MM.1S (cell line): ENCODE measurements at regions not wholly inside any gene's neighbourhood (a gene's known extent, or its start where the extent isn't known, plus 50 kb on each side); places are given as distances from the start of the nearest gene placed in this dataset.
"Not testable (repeated sequence)": the region's sequence is repeated elsewhere in the genome, so short reads cannot be mapped to it uniquely, and the experiment has no call there.

Experiments
- DNase-seq: peaks from one replicate; pipeline ENCODE4 v3.0.0-alpha.2; 2015
- H2AFZ ChIP-seq: fragments of 300-600 bp; sonication (generic); 2 replicates; pipeline ENCODE4 v1.6.0; 2016; ENCODE audit warnings: antibody characterized with exemption, low read length
- H3F3A ChIP-seq: fragments of 300-600 bp; sonication (generic); 2 replicates; pipeline ENCODE4 v1.6.1; 2016; ENCODE audit warnings: mild to moderate bottlenecking, antibody characterized with exemption, low read length, moderate library complexity, mixed read lengths; ENCODE audit not compliant: insufficient read depth
- H3K27ac ChIP-seq: fragments of 300-600 bp; sonication (generic); 2 replicates; pipeline ENCODE4 v1.5.1; 2016; ENCODE audit warnings: mild to moderate bottlenecking, low read length
- H3K27me3 ChIP-seq: fragments of 300-600 bp; sonication (generic); replicated peaks from 2 replicates; pipeline ENCODE4 v1.6.0; 2016; ENCODE audit warnings: low read length; ENCODE audit not compliant: insufficient read depth
- H3K36me3 ChIP-seq: fragments of 300-600 bp; sonication (generic); replicated peaks from 2 replicates; pipeline ENCODE4 v1.6.1; 2016; ENCODE audit warnings: mild to moderate bottlenecking, low read length, mixed read lengths; ENCODE audit not compliant: insufficient read depth
- H3K4me1 ChIP-seq: fragments of 300-600 bp; sonication (generic); 2 replicates; pipeline ENCODE4 v1.6.1; 2016; ENCODE audit warnings: low read length, mixed read lengths
- H3K4me2 ChIP-seq: fragments of 300-600 bp; sonication (generic); 2 replicates; pipeline ENCODE4 v1.6.0; 2016; ENCODE audit warnings: low read depth, low read length
- H3K4me3 ChIP-seq: fragments of 300-600 bp; sonication (generic); 2 replicates; pipeline ENCODE4 v1.5.1; 2016; ENCODE audit warnings: low read length, mixed read lengths
- H3K79me2 ChIP-seq: fragments of 300-600 bp; sonication (generic); 2 replicates; pipeline ENCODE4 v1.6.1; 2016; ENCODE audit warnings: mixed run types, low read length, mixed read lengths
- H3K9ac ChIP-seq: fragments of 300-600 bp; sonication (generic); 2 replicates; pipeline ENCODE4 v1.6.1; 2016; ENCODE audit warnings: low read length, mixed read lengths
- H3K9me2 ChIP-seq: fragments of 300-600 bp; sonication (generic); replicated peaks from 2 replicates; pipeline ENCODE4 v1.6.1; 2016; ENCODE audit warnings: mild to moderate bottlenecking, low read length, mixed read lengths; ENCODE audit not compliant: insufficient read depth
- H3K9me3 ChIP-seq: fragments of 300-600 bp; sonication (generic); replicated peaks from 2 replicates; pipeline ENCODE4 v1.6.1; 2016; ENCODE audit warnings: mild to moderate bottlenecking, low read length, mixed read lengths; ENCODE audit not compliant: insufficient read depth
- H4K20me1 ChIP-seq: fragments of 300-600 bp; sonication (generic); 2 replicates; pipeline ENCODE4 v1.6.1; 2016; ENCODE audit warnings: mild to moderate bottlenecking, low read length, moderate library complexity, mixed read lengths; ENCODE audit not compliant: insufficient read depth
- EZH2 ChIP-seq: fragments of 300-600 bp; sonication (generic); optimal IDR thresholded peaks from 2 replicates; pipeline ENCODE3; 2017; ENCODE audit warnings: low read depth, mild to moderate bottlenecking, antibody characterized with exemption, low read length, mixed read lengths
- EZH2phosphoT487 ChIP-seq: fragments of 300-600 bp; sonication (generic); IDR thresholded peaks from 2 replicates; pipeline ENCODE4 v1.6.1; 2018; ENCODE audit warnings: antibody characterized with exemption, low read length
- TF ChIP-seq, protein P1 (sequence below): fragments of 300-600 bp; sonication (generic); IDR thresholded peaks from 2 replicates; pipeline ENCODE4 v1.5.1; 2016; ENCODE audit warnings: antibody characterized with exemption, low read length, mixed read lengths

DNA sequence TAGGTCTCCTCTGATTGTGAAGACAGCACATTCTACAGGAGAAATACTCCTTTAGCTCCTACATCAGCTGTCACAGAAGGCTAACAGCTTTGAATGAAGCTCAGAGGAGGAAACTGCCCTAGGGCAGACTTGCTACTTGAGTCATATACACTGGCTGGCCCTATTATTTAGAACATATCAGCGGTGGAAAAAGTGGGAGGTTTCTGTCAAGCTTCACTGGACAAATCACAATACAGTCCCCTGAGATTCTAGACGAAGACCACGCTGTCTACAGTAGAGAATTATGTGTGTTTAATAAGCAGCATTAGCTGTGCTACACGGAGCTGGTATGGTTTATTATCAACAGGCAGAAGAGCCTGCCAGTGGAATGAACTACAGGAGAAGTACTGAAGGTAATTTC is 230.9 kb upstream of the FSIP2 start:
- H3K9me3 ChIP-seq = no peaks in the 10 kb centered on the region
- H3K9ac ChIP-seq = no peak overlapping the region
- no peaks in the 10 kb centered on the region for H3K9me2 ChIP-seq
- TF ChIP-seq, protein P1, sequence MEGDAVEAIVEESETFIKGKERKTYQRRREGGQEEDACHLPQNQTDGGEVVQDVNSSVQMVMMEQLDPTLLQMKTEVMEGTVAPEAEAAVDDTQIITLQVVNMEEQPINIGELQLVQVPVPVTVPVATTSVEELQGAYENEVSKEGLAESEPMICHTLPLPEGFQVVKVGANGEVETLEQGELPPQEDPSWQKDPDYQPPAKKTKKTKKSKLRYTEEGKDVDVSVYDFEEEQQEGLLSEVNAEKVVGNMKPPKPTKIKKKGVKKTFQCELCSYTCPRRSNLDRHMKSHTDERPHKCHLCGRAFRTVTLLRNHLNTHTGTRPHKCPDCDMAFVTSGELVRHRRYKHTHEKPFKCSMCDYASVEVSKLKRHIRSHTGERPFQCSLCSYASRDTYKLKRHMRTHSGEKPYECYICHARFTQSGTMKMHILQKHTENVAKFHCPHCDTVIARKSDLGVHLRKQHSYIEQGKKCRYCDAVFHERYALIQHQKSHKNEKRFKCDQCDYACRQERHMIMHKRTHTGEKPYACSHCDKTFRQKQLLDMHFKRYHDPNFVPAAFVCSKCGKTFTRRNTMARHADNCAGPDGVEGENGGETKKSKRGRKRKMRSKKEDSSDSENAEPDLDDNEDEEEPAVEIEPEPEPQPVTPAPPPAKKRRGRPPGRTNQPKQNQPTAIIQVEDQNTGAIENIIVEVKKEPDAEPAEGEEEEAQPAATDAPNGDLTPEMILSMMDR = no peak
- TF ChIP-seq EZH2 (no peak), EZH2phosphoT487 (no peak)
- no peaks in the 10 kb centered on the region for H4K20me1 ChIP-seq
- no peaks in the 10 kb centered on the region for H3K36me3 ChIP-seq
- H3K27ac ChIP-seq = no peak overlapping the region
- no peak overlapping the region for H3K4me2 ChIP-seq
- DNase-seq = no peak
- H3K79me2 ChIP-seq = no peaks in the 10 kb centered on the region
- H3F3A ChIP-seq = no peaks in the 10 kb centered on the region
- H3K4me1 ChIP-seq = no peaks in the 10 kb centered on the region
- peak overlapping the region; percentile 23; the same call in 1 of the 2 replicates for H2AFZ ChIP-seq
- H3K27me3 ChIP-seq = no peaks in the 10 kb centered on the region
- no peak overlapping the region for H3K4me3 ChIP-seq

DNA sequence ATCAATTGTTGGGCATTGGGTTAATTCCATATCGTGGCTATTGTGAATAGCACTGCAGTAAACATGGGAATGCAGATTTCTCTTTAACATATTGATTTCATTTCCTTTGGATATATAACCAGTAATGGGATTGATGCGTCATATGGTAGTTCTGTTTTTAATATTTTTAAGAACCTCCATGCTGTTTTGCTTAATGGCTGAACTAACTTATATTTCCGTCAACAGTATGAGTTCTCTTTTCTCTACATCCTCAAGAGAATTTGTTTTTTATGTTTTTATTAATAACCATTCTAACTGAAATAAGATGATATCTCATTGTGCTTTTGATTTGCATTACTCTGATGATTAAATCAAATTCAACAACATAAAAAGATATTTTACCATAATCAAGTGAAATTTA is 228.5 kb upstream of the FSIP2 start:
- DNase-seq = no peak
- H3K4me1 ChIP-seq = no peaks in the 10 kb centered on the region
- H3K79me2 ChIP-seq = no peaks in the 10 kb centered on the region
- TF ChIP-seq, protein P1 = no peak
- TF ChIP-seq EZH2phosphoT487 = no peak
- H3K36me3 ChIP-seq = no peaks in the 10 kb centered on the region
- H4K20me1 ChIP-seq = no peaks in the 10 kb centered on the region
- no peak overlapping the region for H3K4me2 ChIP-seq
- no peak overlapping the region for H3K27ac ChIP-seq
- H3F3A ChIP-seq = no peaks in the 10 kb centered on the region
- H3K4me3 ChIP-seq = no peak overlapping the region
- no peaks in the 10 kb centered on the region for H3K27me3 ChIP-seq
- H2AFZ ChIP-seq = no peak overlapping the region
- H3K9me3 ChIP-seq = no peaks in the 10 kb centered on the region
- no peaks in the 10 kb centered on the region for H3K9me2 ChIP-seq
- H3K9ac ChIP-seq = no peak overlapping the region

DNA sequence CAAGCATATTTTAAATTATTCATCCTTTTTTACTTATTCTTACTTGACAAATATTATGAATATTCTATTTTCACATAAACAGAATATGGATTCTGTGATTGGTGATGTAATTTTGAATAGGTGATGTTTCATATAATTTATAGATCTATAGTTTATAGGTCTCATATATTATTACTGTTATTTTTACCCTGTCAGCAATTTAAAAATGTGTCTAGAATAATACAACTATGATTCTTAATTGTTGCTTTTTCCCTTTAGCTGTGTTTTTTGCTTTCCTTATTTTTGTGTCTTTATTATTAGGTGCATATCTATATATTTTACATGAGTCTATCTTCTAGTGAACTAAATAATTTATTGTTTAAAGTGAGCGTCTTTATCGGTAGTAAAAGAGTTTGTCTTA is 226.7 kb upstream of the FSIP2 start:
- H3K4me3 ChIP-seq = no peak overlapping the region
- DNase-seq = no peak
- H3K9me2 ChIP-seq = no peaks in the 10 kb centered on the region
- no peaks in the 10 kb centered on the region for H3F3A ChIP-seq
- H3K4me1 ChIP-seq = no peaks in the 10 kb centered on the region
- no peaks in the 10 kb centered on the region for H4K20me1 ChIP-seq
- no peak overlapping the region for H2AFZ ChIP-seq
- no peaks in the 10 kb centered on the region for H3K79me2 ChIP-seq
- H3K9ac ChIP-seq = no peak overlapping the region
- no peaks in the 10 kb centered on the region for H3K36me3 ChIP-seq
- no peaks in the 10 kb centered on the region for H3K9me3 ChIP-seq
- H3K4me2 ChIP-seq = no peak overlapping the region
- no peak overlapping the region for H3K27ac ChIP-seq
- TF ChIP-seq EZH2 (no peak), EZH2phosphoT487 (no peak)
- TF ChIP-seq, protein P1 = no peak
- no peaks in the 10 kb centered on the region for H3K27me3 ChIP-seq

DNA sequence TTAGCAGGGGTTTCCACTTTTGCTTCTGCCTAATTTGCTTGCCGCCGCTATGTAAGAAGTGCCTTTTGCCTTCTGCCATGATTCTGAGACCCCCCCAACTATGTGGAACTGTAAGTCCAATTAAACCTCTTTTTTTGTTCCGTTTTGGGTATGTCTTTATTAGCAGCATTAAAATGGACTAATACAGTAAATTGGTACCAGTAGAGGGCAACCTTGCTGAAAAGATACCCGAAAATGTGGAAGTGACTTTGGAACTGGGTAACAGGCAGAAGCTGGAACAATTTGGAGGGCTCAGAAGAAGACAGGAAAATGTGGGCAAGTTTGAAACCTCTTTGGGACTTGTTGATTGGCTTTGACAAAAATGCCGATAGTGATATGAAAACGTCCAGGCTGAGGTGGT is 216.1 kb upstream of the FSIP2 start:
- no peak overlapping the region for H3K4me2 ChIP-seq
- H3F3A ChIP-seq = no peaks in the 10 kb centered on the region
- peak; percentile 18 for DNase-seq
- no peaks in the 10 kb centered on the region for H4K20me1 ChIP-seq
- H3K9ac ChIP-seq = no peak overlapping the region
- H3K9me3 ChIP-seq = no peaks in the 10 kb centered on the region
- no peak overlapping the region for H2AFZ ChIP-seq
- no peaks in the 10 kb centered on the region for H3K4me1 ChIP-seq
- no peak overlapping the region for H3K4me3 ChIP-seq
- no peaks in the 10 kb centered on the region for H3K9me2 ChIP-seq
- H3K79me2 ChIP-seq = no peaks in the 10 kb centered on the region
- H3K27me3 ChIP-seq = no peaks in the 10 kb centered on the region
- TF ChIP-seq EZH2 (no peak), EZH2phosphoT487 (no peak)
- TF ChIP-seq, protein P1 = peak; percentile 32
- H3K36me3 ChIP-seq = no peaks in the 10 kb centered on the region
- no peak overlapping the region for H3K27ac ChIP-seq

DNA sequence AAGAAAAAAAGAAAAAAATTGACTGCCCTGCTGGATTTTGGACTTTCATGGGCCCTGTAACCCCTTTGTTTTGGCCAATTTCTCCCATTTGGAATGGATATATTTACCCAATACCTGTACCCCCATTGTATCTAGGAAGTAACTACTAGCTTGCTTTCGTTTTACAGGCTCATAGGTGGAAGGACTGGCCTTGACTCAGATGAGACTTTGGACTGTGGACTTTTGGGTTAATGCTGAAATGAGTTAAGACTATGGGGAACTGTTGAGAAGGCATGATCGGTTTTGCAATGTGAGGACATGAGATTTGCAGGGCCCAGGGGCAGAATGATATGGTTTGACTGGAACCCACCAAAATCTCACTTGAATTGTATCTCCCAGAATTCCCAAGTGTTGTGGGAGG is 214.4 kb upstream of the FSIP2 start:
- H3K79me2 ChIP-seq, H3K4me2 ChIP-seq, H4K20me1 ChIP-seq, H3K4me1 ChIP-seq, DNase-seq, H3F3A ChIP-seq, H3K27ac ChIP-seq, H2AFZ ChIP-seq, H3K9ac ChIP-seq, H3K9me3 ChIP-seq, H3K36me3 ChIP-seq, H3K4me3 ChIP-seq, H3K9me2 ChIP-seq, H3K27me3 ChIP-seq: not testable (repeated sequence)
